ENCODE measurements at regions not wholly inside any gene's neighbourhood (a gene's known extent, or its start where the extent isn't known, plus 50 kb on each side); places are given as distances from the start of the nearest gene placed in this dataset.
"Not testable (repeated sequence)": the region's sequence is repeated elsewhere in the genome, so short reads cannot be mapped to it uniquely, and the experiment has no call there.

GRCh38 chrX:121755541-121755940 is 708.1 kb downstream of the GLUD2 start:
- ATAC-seq (ENCODE audit: low read depth in 2 of 2), result no peak
- H3K27me3 Mint-ChIP-seq, result no peaks in the 10 kb centered on the region
- H3K4me3 Mint-ChIP-seq, result no peak overlapping the region
- no peak for DNase-seq
- no peaks in the 10 kb centered on the region for H3K4me1 Mint-ChIP-seq
- H3K36me3 Mint-ChIP-seq, result no peaks in the 10 kb centered on the region
- H3K9me3 Mint-ChIP-seq, result peaks cover 0 to 6% (median 2%) of the 10 kb centered on the region in 7 donors
- no peak overlapping the region for H3K27ac Mint-ChIP-seq

- Mint-ChIP-seq H3K4me1 (no peaks in the 10 kb centered on the region), H3K27ac (no peak overlapping the region), H3K36me3 (no peaks in the 10 kb centered on the region), H3K9me3 (peaks cover 0 to 2% (median 0%) of the 10 kb centered on the region in 7 donors), H3K4me3 (peak overlapping the region in 1 of 8 donors; percentile 66), H3K27me3 (no peaks in the 10 kb centered on the region)
- ATAC-seq (ENCODE audit: low read depth in 2 of 2) (no peak), DNase-seq (no peak)
These were observed 714.4 kb downstream of the GLUD2 start for GRCh38 chrX:121761845-121762244.

GRCh38 chrX:121763671-121764070 is 716.3 kb downstream of the GLUD2 start:
- H3K36me3 Mint-ChIP-seq, result no peaks in the 10 kb centered on the region
- H3K4me3 Mint-ChIP-seq, result no peak overlapping the region
- peaks cover 0 to 3% (median 0%) of the 10 kb centered on the region in 7 donors for H3K9me3 Mint-ChIP-seq
- H3K27me3 Mint-ChIP-seq, result no peaks in the 10 kb centered on the region
- ATAC-seq (ENCODE audit: low read depth in 2 of 2) (no peak), DNase-seq (no peak)
- no peak overlapping the region for H3K27ac Mint-ChIP-seq
- no peaks in the 10 kb centered on the region for H3K4me1 Mint-ChIP-seq

- not testable (repeated sequence) for H3K36me3 Mint-ChIP-seq; H3K4me1 Mint-ChIP-seq; ATAC-seq (ENCODE audit: low read depth in 2 of 2); DNase-seq; H3K27me3 Mint-ChIP-seq; H3K4me3 Mint-ChIP-seq; H3K27ac Mint-ChIP-seq
- H3K9me3 Mint-ChIP-seq, result peaks cover 0 to 12% (median 1%) of the 10 kb centered on the region in 7 donors
These were observed 720.8 kb downstream of the GLUD2 start for GRCh38 chrX:121768210-121768609.

GRCh38 chrX:121781991-121782390 is 734.6 kb downstream of the GLUD2 start:
- DNase-seq (no peak), ATAC-seq (ENCODE audit: low read depth in 2 of 2) (no peak)
- H3K27me3 Mint-ChIP-seq, result no peaks in the 10 kb centered on the region
- H3K36me3 Mint-ChIP-seq, result no peaks in the 10 kb centered on the region
- H3K9me3 Mint-ChIP-seq, result peaks cover 0 to 1% (median 0%) of the 10 kb centered on the region in 7 donors
- no peak overlapping the region for H3K4me3 Mint-ChIP-seq
- no peaks in the 10 kb centered on the region for H3K4me1 Mint-ChIP-seq
- no peak overlapping the region for H3K27ac Mint-ChIP-seq

- Mint-ChIP-seq H3K27ac (no peak overlapping the region), H3K4me3 (no peak overlapping the region), H3K27me3 (no peaks in the 10 kb centered on the region), H3K4me1 (no peaks in the 10 kb centered on the region), H3K36me3 (no peaks in the 10 kb centered on the region), H3K9me3 (peaks cover 0 to 1% (median 0%) of the 10 kb centered on the region in 7 donors)
- ATAC-seq (ENCODE audit: low read depth in 2 of 2), result no peak
- DNase-seq, result no peak
These were observed 735.1 kb downstream of the GLUD2 start for GRCh38 chrX:121782544-121782943.

GRCh38 chrX:121782976-121783375 is 735.6 kb downstream of the GLUD2 start:
- Mint-ChIP-seq H3K27ac (no peak overlapping the region), H3K27me3 (no peaks in the 10 kb centered on the region), H3K4me3 (no peak overlapping the region), H3K4me1 (no peaks in the 10 kb centered on the region), H3K36me3 (no peaks in the 10 kb centered on the region), H3K9me3 (peaks cover 0 to 4% (median 0%) of the 10 kb centered on the region in 7 donors)
- ATAC-seq (ENCODE audit: low read depth in 2 of 2) (no peak), DNase-seq (no peak)

GRCh38 chrX:121802881-121803412 is 755.5 kb downstream of the GLUD2 start:
- Mint-ChIP-seq H3K4me1 (no peaks in the 10 kb centered on the region), H3K9me3 (peaks cover 0 to 11% (median 4%) of the 10 kb centered on the region in 7 donors), H3K36me3 (no peaks in the 10 kb centered on the region), H3K4me3 (no peak overlapping the region), H3K27ac (no peak overlapping the region), H3K27me3 (no peaks in the 10 kb centered on the region)
- ATAC-seq (ENCODE audit: low read depth in 2 of 2) (no peak), DNase-seq (no peak)

- no peak overlapping the region for H3K27ac Mint-ChIP-seq
These were observed 776.0 kb downstream of the GLUD2 start for GRCh38 chrX:121823406-121823805.

GRCh38 chrX:121831601-121832000 is 784.2 kb downstream of the GLUD2 start:
- ATAC-seq (ENCODE audit: low read depth in 2 of 2) (no peak), DNase-seq (no peak)
- Mint-ChIP-seq H3K4me3 (no peak overlapping the region), H3K27me3 (no peaks in the 10 kb centered on the region), H3K36me3 (no peaks in the 10 kb centered on the region), H3K4me1 (no peaks in the 10 kb centered on the region), H3K27ac (no peak overlapping the region), H3K9me3 (peaks cover 0 to 5% (median 3%) of the 10 kb centered on the region in 7 donors)

More at GRCh38 chrX:121823406-121823805, 776.0 kb downstream of the GLUD2 start:
- ATAC-seq (ENCODE audit: low read depth in 2 of 2) (no peak), DNase-seq (no peak)
- Mint-ChIP-seq H3K4me3 (peak overlapping the region in 1 of 8 donors; percentile 15), H3K36me3 (no peaks in the 10 kb centered on the region), H3K27me3 (no peaks in the 10 kb centered on the region), H3K9me3 (peaks cover 0 to 4% (median 0%) of the 10 kb centered on the region in 7 donors), H3K4me1 (no peaks in the 10 kb centered on the region)

GRCh38 chrX:121832446-121832845 is 785.0 kb downstream of the GLUD2 start:
- H3K4me3 Mint-ChIP-seq, result no peak overlapping the region
- H3K27me3 Mint-ChIP-seq, result no peaks in the 10 kb centered on the region
- H3K9me3 Mint-ChIP-seq, result peaks cover 0 to 5% (median 3%) of the 10 kb centered on the region in 7 donors
- no peaks in the 10 kb centered on the region for H3K4me1 Mint-ChIP-seq
- H3K27ac Mint-ChIP-seq, result no peak overlapping the region
- DNase-seq (no peak), ATAC-seq (ENCODE audit: low read depth in 2 of 2) (no peak)
- no peaks in the 10 kb centered on the region for H3K36me3 Mint-ChIP-seq

- Mint-ChIP-seq H3K27me3 (no peaks in the 10 kb centered on the region), H3K4me3 (no peak overlapping the region), H3K27ac (no peak overlapping the region), H3K9me3 (peaks cover 0 to 5% (median 3%) of the 10 kb centered on the region in 7 donors), H3K4me1 (no peaks in the 10 kb centered on the region), H3K36me3 (no peaks in the 10 kb centered on the region)
- ATAC-seq (ENCODE audit: low read depth in 2 of 2) (no peak), DNase-seq (no peak)
These were observed 788.6 kb downstream of the GLUD2 start for GRCh38 chrX:121836000-121836399.

GRCh38 chrX:121851033-121851432 is 803.6 kb downstream of the GLUD2 start:
- H3K4me3 Mint-ChIP-seq, result no peak overlapping the region
- ATAC-seq (ENCODE audit: low read depth in 2 of 2), result no peak
- no peaks in the 10 kb centered on the region for H3K27me3 Mint-ChIP-seq

GRCh38 chrX:121853762-121854613 is 806.6 kb downstream of the GLUD2 start:
- H3K27ac Mint-ChIP-seq, result no peak overlapping the region
- no peaks in the 10 kb centered on the region for H3K4me1 Mint-ChIP-seq
- ATAC-seq (ENCODE audit: low read depth in 2 of 2), result no peak
- DNase-seq, result no peak
- H3K36me3 Mint-ChIP-seq, result no peaks in the 10 kb centered on the region
- peaks cover 0 to 5% (median 2%) of the 10 kb centered on the region in 7 donors for H3K9me3 Mint-ChIP-seq
- no peak overlapping the region for H3K4me3 Mint-ChIP-seq
- no peaks in the 10 kb centered on the region for H3K27me3 Mint-ChIP-seq

More at GRCh38 chrX:121851033-121851432, 803.6 kb downstream of the GLUD2 start:
- no peak overlapping the region for H3K27ac Mint-ChIP-seq
- no peaks in the 10 kb centered on the region for H3K36me3 Mint-ChIP-seq
- H3K4me1 Mint-ChIP-seq, result no peaks in the 10 kb centered on the region
- no peak for DNase-seq
- H3K9me3 Mint-ChIP-seq, result peaks cover 0 to 9% (median 2%) of the 10 kb centered on the region in 7 donors

Measured in naive B cell (primary cell).